Osteocyte (in vitro differentiated cells): ENCODE measurements at regions not wholly inside any gene's neighbourhood (a gene's known extent, or its start where the extent isn't known, plus 50 kb on each side); places are given as distances from the start of the nearest gene placed in this dataset.

Experiments used
- DNase-seq: peaks from one replicate; pipeline ENCODE4 v3.0.0; 2021; ENCODE audit warnings: mixed read lengths; ENCODE audit not compliant: unreplicated experiment; ENCODE audit errors: extremely low spot score
- H3K27ac Mint-ChIP-seq: one replicate; pipeline ENCODE4 v1.8.0; 2021; ENCODE audit warnings: mild to moderate bottlenecking, mixed read lengths; ENCODE audit not compliant: unreplicated experiment
- H3K27me3 Mint-ChIP-seq: one replicate; pipeline ENCODE4 v1.8.0; 2021; ENCODE audit warnings: mixed read lengths; ENCODE audit not compliant: unreplicated experiment
- H3K36me3 Mint-ChIP-seq: one replicate; pipeline ENCODE4 v1.8.0; 2021; ENCODE audit warnings: mixed read lengths; ENCODE audit not compliant: unreplicated experiment
- H3K4me1 Mint-ChIP-seq: one replicate; pipeline ENCODE4 v1.8.0; 2021; ENCODE audit warnings: mixed read lengths; ENCODE audit not compliant: unreplicated experiment
- H3K4me3 Mint-ChIP-seq: one replicate; pipeline ENCODE4 v1.8.0; 2021; ENCODE audit warnings: mild to moderate bottlenecking, moderate library complexity, mixed read lengths; ENCODE audit not compliant: unreplicated experiment
- H3K9me3 Mint-ChIP-seq: one replicate; pipeline ENCODE4 v1.8.0; 2021; ENCODE audit warnings: mixed read lengths; ENCODE audit not compliant: unreplicated experiment
- CTCF ChIP-seq: fragments of 200-600 bp; sonication (generic); IDR thresholded peaks from 2 replicates; pipeline ENCODE4 v1.5.0; 2021; ENCODE audit warnings: antibody characterized with exemption, mild to moderate bottlenecking, moderate library complexity

- Mint-ChIP-seq H3K27ac (peak overlapping the region; percentile 67), H3K27me3 (no peaks in the 10 kb centered on the region), H3K4me3 (no peak overlapping the region)
These were observed 135.7 kb upstream of the SLC16A7 start for GRCh38 chr12:59459966-59460660.

DNA sequence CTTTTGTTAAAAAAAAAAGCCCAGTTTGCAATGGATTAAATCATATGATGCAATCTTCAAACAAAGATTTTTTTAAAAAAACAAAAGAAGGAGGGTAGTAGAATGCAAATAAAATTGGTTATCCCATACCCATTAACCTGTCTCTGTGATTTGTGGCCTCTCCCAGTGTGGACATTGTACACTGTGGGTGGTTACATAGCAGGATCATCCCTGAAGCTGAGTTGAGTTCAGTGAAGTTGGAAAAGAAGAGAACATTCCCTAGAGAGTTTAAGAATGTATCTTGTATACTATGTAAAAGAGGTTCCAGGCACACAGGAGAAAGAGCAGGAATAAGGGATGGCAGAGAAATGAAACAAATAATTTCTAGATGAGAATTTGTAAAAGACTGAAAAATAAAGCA lies 142.4 kb upstream of the SLC16A7 start:
- H3K27me3 Mint-ChIP-seq: no peaks in the 10 kb centered on the region
- H3K27ac Mint-ChIP-seq: no peak overlapping the region
- no peak overlapping the region for H3K4me3 Mint-ChIP-seq
- no peak for DNase-seq
- no peaks in the 10 kb centered on the region for H3K36me3 Mint-ChIP-seq
- TF ChIP-seq CTCF: no peak
- H3K9me3 Mint-ChIP-seq: peaks cover 5% of the 10 kb centered on the region
- peaks cover 21% of the 10 kb centered on the region for H3K4me1 Mint-ChIP-seq

More at GRCh38 chr12:59459966-59460660, 135.7 kb upstream of the SLC16A7 start:
- Mint-ChIP-seq H3K9me3 (no peaks in the 10 kb centered on the region), H3K4me1 (peaks cover 16% of the 10 kb centered on the region), H3K36me3 (no peaks in the 10 kb centered on the region)
- DNase-seq: no peak
- no peak for TF ChIP-seq CTCF

DNA sequence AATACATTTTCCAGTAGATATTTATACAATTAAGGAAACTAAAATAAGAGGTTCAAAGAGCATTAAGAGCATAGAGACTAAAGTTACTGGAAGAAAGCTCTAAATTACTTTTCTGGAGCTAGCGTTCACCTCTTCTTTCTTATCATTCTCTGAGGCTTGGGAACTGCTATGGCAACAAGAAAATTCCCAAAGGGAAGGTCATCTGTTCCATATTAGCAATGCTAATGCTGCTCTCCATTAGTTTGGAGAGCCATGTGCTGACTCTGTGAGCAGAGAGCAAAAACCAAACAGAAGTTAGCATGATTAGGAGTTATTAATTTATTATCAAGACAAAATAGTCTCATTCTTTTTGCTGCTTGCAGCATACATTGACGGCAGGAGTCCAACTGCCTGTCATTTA lies 143.1 kb upstream of the SLC16A7 start:
- H3K9me3 Mint-ChIP-seq: peaks cover 5% of the 10 kb centered on the region
- H3K4me3 Mint-ChIP-seq: no peak overlapping the region
- H3K4me1 Mint-ChIP-seq: peaks cover 21% of the 10 kb centered on the region
- H3K27ac Mint-ChIP-seq: peak overlapping the region; percentile 31
- no peaks in the 10 kb centered on the region for H3K36me3 Mint-ChIP-seq
- no peak for DNase-seq
- TF ChIP-seq CTCF: no peak
- no peaks in the 10 kb centered on the region for H3K27me3 Mint-ChIP-seq

DNA sequence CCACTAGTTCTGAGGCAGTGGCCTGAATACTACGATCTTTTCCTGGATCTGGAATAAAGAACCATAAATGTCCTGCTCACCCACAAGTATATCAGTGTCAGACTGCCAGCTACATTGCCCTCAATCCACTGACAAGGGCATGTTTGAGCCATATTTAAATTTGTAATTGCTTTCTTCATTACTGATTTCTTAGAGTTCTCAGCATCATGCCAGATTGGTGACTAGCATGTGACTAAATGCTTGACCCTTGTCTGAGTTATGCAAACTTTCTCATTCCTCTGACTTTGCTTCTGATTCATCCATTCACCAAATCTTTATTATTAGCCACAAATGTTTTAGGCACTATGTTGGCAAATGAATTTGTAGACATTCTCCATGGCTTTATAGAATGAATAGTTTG lies 143.6 kb upstream of the SLC16A7 start:
- no peak for DNase-seq
- no peak overlapping the region for H3K4me3 Mint-ChIP-seq
- peak overlapping the region; percentile 31 for H3K27ac Mint-ChIP-seq
- no peaks in the 10 kb centered on the region for H3K36me3 Mint-ChIP-seq
- H3K9me3 Mint-ChIP-seq: peaks cover 5% of the 10 kb centered on the region
- no peak for TF ChIP-seq CTCF
- H3K27me3 Mint-ChIP-seq: no peaks in the 10 kb centered on the region
- H3K4me1 Mint-ChIP-seq: peaks cover 21% of the 10 kb centered on the region

GRCh38 chr12:59446116-59446515 lies 149.7 kb upstream of the SLC16A7 start:
- Mint-ChIP-seq H3K4me3 (no peak overlapping the region), H3K36me3 (no peaks in the 10 kb centered on the region), H3K27ac (no peak overlapping the region), H3K27me3 (no peaks in the 10 kb centered on the region), H3K9me3 (peaks cover 16% of the 10 kb centered on the region), H3K4me1 (no peaks in the 10 kb centered on the region)
- TF ChIP-seq CTCF: no peak
- no peak for DNase-seq
